ENCODE measurements at regions not wholly inside any gene's neighbourhood (a gene's known extent, or its start where the extent isn't known, plus 50 kb on each side); places are given as distances from the start of the nearest gene placed in this dataset.

- no peaks in the 10 kb centered on the region for H3K36me3 ChIP-seq
- intact Hi-C loops (cut with DNase I) = no loop called here
- no peak for DNase-seq (ENCODE audit: extremely low spot score)
- H3K4me3 ChIP-seq = no peak overlapping the region
- H3K9me3 ChIP-seq = no peaks in the 10 kb centered on the region
- H3K27ac ChIP-seq (replicated peaks in 1 of 4) = no peak overlapping the region
- H3K27me3 ChIP-seq = no peaks in the 10 kb centered on the region
- 94% methylated on average over 5 of the region's 5 CpGs for WGBS
- peaks cover 0 to 3% (median under 1%) of the 10 kb centered on the region in 4 donors for H3K4me1 ChIP-seq
- TF ChIP-seq EP300 (IDR thresholded peaks at IDR 0.05) (no peak), CTCF (IDR thresholded peaks at IDR 0.05) (no peak), POLR2AphosphoS5 (IDR thresholded peaks at IDR 0.05) (no peak), POLR2A (IDR thresholded peaks at IDR 0.05; ENCODE audit: low read depth) (no peak)
These were observed 251.6 kb downstream of the HACE1 start for GRCh38 chr6:104608101-104608500.

- H3K4me1 ChIP-seq = no peaks in the 10 kb centered on the region
- no peak for DNase-seq (ENCODE audit: extremely low spot score)
- WGBS = 95% methylated on average over 1 of the region's 1 CpG
- no peak for TF ChIP-seq EP300 (IDR thresholded peaks at IDR 0.05)
- TF ChIP-seq POLR2AphosphoS5 (IDR thresholded peaks at IDR 0.05) = no peak
- TF ChIP-seq CTCF (IDR thresholded peaks at IDR 0.05) = no peak
- no peak for TF ChIP-seq POLR2A (IDR thresholded peaks at IDR 0.05; ENCODE audit: low read depth)
- H3K9me3 ChIP-seq = no peaks in the 10 kb centered on the region
- intact Hi-C loops (cut with DNase I) = no loop called here
- no peak overlapping the region for H3K4me3 ChIP-seq
- H3K36me3 ChIP-seq = no peaks in the 10 kb centered on the region
- no peaks in the 10 kb centered on the region for H3K27me3 ChIP-seq
- no peak overlapping the region for H3K27ac ChIP-seq (replicated peaks in 1 of 4)
These were observed 252.2 kb downstream of the HACE1 start for GRCh38 chr6:104607501-104607900.

GRCh38 chr6:104606361-104606760, 253.4 kb downstream of the HACE1 start:
- H3K9me3 ChIP-seq = no peaks in the 10 kb centered on the region
- no peaks in the 10 kb centered on the region for H3K27me3 ChIP-seq
- no peaks in the 10 kb centered on the region for H3K36me3 ChIP-seq
- 65% methylated on average over 1 of the region's 1 CpG for WGBS
- H3K27ac ChIP-seq (replicated peaks in 1 of 4) = no peak overlapping the region
- no peak overlapping the region for H3K4me3 ChIP-seq
- intact Hi-C loops (cut with DNase I) = no loop called here
- TF ChIP-seq EP300 (IDR thresholded peaks at IDR 0.05) (no peak), CTCF (IDR thresholded peaks at IDR 0.05) (no peak), POLR2A (IDR thresholded peaks at IDR 0.05; ENCODE audit: low read depth) (no peak), POLR2AphosphoS5 (IDR thresholded peaks at IDR 0.05) (no peak)
- peaks cover 0 to 6% (median 1%) of the 10 kb centered on the region in 4 donors for H3K4me1 ChIP-seq
- no peak for DNase-seq (ENCODE audit: extremely low spot score)

- WGBS = 71% methylated on average over 2 of the region's 2 CpGs
- Histone ChIP-seq H3K9me3 (no peaks in the 10 kb centered on the region), H3K27me3 (no peaks in the 10 kb centered on the region), H3K27ac (replicated peaks in 1 of 4) (no peak overlapping the region), H3K4me3 (no peak overlapping the region), H3K4me1 (peaks cover 0 to 14% (median 8%) of the 10 kb centered on the region in 4 donors), H3K36me3 (no peaks in the 10 kb centered on the region)
- intact Hi-C loops (cut with DNase I) = no loop called here
- DNase-seq (ENCODE audit: extremely low spot score) = no peak
- TF ChIP-seq POLR2A (IDR thresholded peaks at IDR 0.05; ENCODE audit: low read depth) (no peak), EP300 (IDR thresholded peaks at IDR 0.05) (no peak), POLR2AphosphoS5 (IDR thresholded peaks at IDR 0.05) (no peak)
These were observed 255.0 kb downstream of the HACE1 start for GRCh38 chr6:104604685-104605084.

- intact Hi-C loops (cut with DNase I) = no loop called here
- no peak overlapping the region for H3K27ac ChIP-seq (replicated peaks in 1 of 4)
- no peaks in the 10 kb centered on the region for H3K9me3 ChIP-seq
- no peak overlapping the region for H3K4me3 ChIP-seq
- WGBS = 95% methylated on average over 1 of the region's 1 CpG
- no peak for DNase-seq (ENCODE audit: extremely low spot score)
- peaks cover 0 to 14% (median 8%) of the 10 kb centered on the region in 4 donors for H3K4me1 ChIP-seq
- TF ChIP-seq POLR2A (IDR thresholded peaks at IDR 0.05; ENCODE audit: low read depth) (no peak), EP300 (IDR thresholded peaks at IDR 0.05) (no peak), CTCF (IDR thresholded peaks at IDR 0.05) (no peak), POLR2AphosphoS5 (IDR thresholded peaks at IDR 0.05) (no peak)
- no peaks in the 10 kb centered on the region for H3K27me3 ChIP-seq
- H3K36me3 ChIP-seq = no peaks in the 10 kb centered on the region
These were observed 256.5 kb downstream of the HACE1 start for GRCh38 chr6:104603108-104603745.

All from esophagus muscularis mucosa (tissue), 4 donors.